ENCODE measurements at regions not wholly inside any gene's neighbourhood (a gene's known extent, or its start where the extent isn't known, plus 50 kb on each side); places are given as distances from the start of the nearest gene placed in this dataset.
A peak's percentile ranks its signal among the peaks of the same experiment; 100 is the strongest.

- no peak for TF ChIP-seq CTCF (IDR thresholded peaks at IDR 0.05; ENCODE audit: low read depth, low read length)
- no peak for DNase-seq (ENCODE audit: extremely low read depth, low read depth)
These were observed 91.9 kb downstream of the LEPR start for GRCh38 chr1:65512383-65512782.

- TF ChIP-seq CTCF (IDR thresholded peaks at IDR 0.05; ENCODE audit: low read depth, low read length), result no peak
- no peak for DNase-seq (ENCODE audit: extremely low read depth, low read depth)
These were observed 92.7 kb downstream of the LEPR start for GRCh38 chr1:65512967-65513780.

DNA sequence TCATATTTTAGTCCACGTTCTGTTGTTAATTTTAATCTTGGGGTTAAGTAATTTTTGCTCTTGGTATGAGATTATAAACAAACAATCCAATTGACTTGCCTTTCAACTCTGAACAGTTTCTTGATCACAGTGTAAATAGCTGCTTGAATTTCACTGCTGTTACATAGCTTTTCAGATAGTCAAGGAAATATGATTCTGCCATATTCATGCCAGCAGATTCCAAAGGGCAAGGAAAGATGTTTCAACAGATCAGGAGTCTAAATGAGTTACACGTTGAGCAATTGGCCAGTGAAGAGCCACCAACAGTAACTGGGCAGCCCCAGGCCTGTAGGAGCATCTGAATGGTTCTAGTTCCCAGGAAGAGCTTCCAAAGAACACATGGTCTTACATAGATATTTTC lies 93.6 kb downstream of the LEPR start:
- TF ChIP-seq CTCF (IDR thresholded peaks at IDR 0.05; ENCODE audit: low read depth, low read length), result no peak
- peak; percentile 91 for DNase-seq (ENCODE audit: extremely low read depth, low read depth)

DNA sequence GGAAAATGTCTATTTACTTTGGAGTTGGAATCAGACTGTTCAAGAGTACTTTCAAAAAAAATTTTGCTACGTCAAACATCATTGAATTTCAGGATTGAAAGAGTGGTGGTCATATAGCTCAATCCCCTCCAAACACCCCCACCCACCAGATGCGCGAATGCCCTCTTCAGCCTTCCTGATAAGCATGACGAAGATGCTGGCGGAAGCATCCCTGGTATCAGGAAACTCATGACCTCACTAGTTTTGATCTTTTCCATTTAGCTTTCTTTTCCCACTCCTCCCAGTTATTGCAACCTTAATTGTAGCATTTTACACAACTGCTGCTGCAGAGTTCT lies 104.4 kb downstream of the LEPR start:
- TF ChIP-seq CTCF (IDR thresholded peaks at IDR 0.05; ENCODE audit: low read depth, low read length), result no peak
- DNase-seq (ENCODE audit: extremely low read depth, low read depth), result no peak

DNA sequence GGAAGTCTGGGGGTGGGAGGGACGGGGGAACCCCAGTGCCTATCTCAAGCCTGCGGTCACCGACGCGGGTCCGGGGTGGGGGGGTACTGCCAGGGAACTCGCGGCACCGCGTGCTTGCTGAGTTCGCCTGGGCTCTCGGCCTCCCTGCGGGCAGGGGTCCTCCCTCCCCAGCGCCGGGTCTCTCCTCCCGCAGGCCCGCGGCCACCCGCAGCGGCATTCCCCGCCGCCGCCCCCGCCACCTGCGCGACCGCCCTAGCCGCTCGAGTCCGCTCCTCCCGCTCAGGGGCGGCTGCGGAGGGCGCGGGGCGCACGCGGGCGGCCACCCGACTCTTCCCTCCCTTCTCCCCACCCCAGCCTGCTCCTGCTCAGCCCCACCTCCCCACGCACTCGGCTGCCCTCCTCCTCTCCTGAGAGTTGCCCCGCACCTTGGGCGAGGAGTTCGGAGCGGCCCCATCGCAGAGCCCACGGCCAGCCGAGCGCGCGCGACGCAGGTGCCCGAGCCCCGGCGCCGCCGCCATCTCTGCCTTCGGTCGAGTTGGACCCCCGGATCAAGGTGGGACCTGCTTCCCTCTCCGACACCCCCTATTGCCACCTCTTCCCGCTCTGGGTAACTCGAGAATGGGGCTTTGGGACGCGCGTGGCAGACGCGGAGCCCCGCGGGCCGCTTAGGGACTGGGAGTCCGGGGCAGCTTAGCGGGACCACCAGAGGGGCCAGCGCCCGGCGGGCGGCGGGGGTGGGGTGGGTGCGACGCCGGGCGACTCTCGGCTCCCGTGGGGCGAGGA lies 105.0 kb downstream of the LEPR start:
- TF ChIP-seq CTCF (IDR thresholded peaks at IDR 0.05; ENCODE audit: low read depth, low read length), result no peak
- DNase-seq (ENCODE audit: extremely low read depth, low read depth), result no peak

DNA sequence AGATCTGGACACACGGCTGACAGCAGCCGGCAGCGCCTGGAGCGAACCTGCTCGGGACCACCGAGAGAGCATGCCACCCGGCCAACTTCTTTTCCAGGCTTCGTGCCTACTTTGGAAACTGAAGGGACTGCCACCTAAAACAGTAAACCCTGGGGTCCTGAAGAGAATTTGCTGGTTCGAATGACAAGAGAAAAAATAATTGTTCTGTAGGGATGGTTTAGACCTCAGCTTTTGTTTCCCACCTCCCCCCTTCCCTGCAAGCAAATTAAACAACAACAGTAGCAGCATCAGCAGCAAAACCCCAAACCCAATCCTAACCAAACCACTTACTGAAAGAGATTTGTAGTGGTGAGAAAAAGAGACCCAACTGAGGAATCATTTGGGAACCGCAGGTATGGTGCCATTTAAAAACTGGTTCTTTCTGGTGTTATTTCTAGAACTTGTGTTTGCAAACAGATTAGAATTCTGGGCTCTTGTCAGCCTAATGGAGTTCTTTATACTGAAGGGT lies 105.6 kb downstream of the LEPR start:
- no peak for TF ChIP-seq CTCF (IDR thresholded peaks at IDR 0.05; ENCODE audit: low read depth, low read length)
- no peak for DNase-seq (ENCODE audit: extremely low read depth, low read depth)

- TF ChIP-seq CTCF (IDR thresholded peaks at IDR 0.05; ENCODE audit: low read depth, low read length), result no peak
- DNase-seq (ENCODE audit: extremely low read depth, low read depth), result peak; percentile 54
These were observed 106.7 kb downstream of the LEPR start for GRCh38 chr1:65527190-65527589.
